ENCODE measurements at regions not wholly inside any gene's neighbourhood (a gene's known extent, or its start where the extent isn't known, plus 50 kb on each side); places are given as distances from the start of the nearest gene placed in this dataset.

GRCh38 chr12:126036348-126036747 is 971.1 kb downstream of the AACS start:
- Histone ChIP-seq H2AFZ (ENCODE audit: low read depth, low read length) (no peak overlapping the region), H3K27me3 (ENCODE audit: control insufficient read depth in 2 of 2, insufficient read depth in 2 of 2, low read length in 2 of 2) (no peaks in the 10 kb centered on the region), H3K9ac (replicated peaks; ENCODE audit: extremely low read depth, insufficient read depth, low read length) (no peak overlapping the region), H3K36me3 (ENCODE audit: control insufficient read depth in 2 of 2, extremely low read depth in 1 of 2, insufficient read depth in 2 of 2, low read length in 2 of 2) (no peaks in the 10 kb centered on the region), H3K79me2 (ENCODE audit: control insufficient read depth, insufficient read depth, low read length) (no peaks in the 10 kb centered on the region), H3K9me3 (replicated peaks; ENCODE audit: control insufficient read depth, insufficient read depth, low read length) (peaks cover 5% of the 10 kb centered on the region), H3K4me3 (replicated peaks in 1 of 3; ENCODE audit: insufficient read depth in 1 of 3, low read depth in 1 of 3, low read length in 3 of 3) (no peak overlapping the region), H3K27ac (ENCODE audit: insufficient read depth, low read depth, low read length) (no peak overlapping the region), H3K4me1 (ENCODE audit: control insufficient read depth, extremely low read depth, insufficient read depth, low read length) (no peaks in the 10 kb centered on the region), H3K4me2 (ENCODE audit: insufficient read depth, low read length) (no peak overlapping the region), H3K9me1 (replicated peaks; ENCODE audit: control insufficient read depth, extremely low read depth, insufficient read depth, low read length) (no peaks in the 10 kb centered on the region), H4K20me1 (replicated peaks; ENCODE audit: control insufficient read depth, extremely low read depth, insufficient read depth, low read length) (no peaks in the 10 kb centered on the region)
- ChIA-PET CTCF (no interaction called here), POLR2A (no interaction called here)
- intact Hi-C loops (cut with micrococcal nuclease), result no loop called here
- dilution Hi-C loops (cut with MboI; ENCODE audit: extremely low pct_ligation_motif_present, low sequenced_read_pairs), result no loop called here
- no peak for FAIRE-seq
- no peak for TF ChIP-seq GATA2 (IDR thresholded peaks at IDR 0.05; ENCODE audit: insufficient read depth, insufficient read length, low read depth, low read length)
- no peak for TF ChIP-seq MAX (IDR thresholded peaks at IDR 0.05; ENCODE audit: insufficient read depth, insufficient read length)
- TF ChIP-seq POLR2AphosphoS5 (IDR thresholded peaks at IDR 0.05; ENCODE audit: insufficient read depth, low read depth, low read length), result no peak
- TF ChIP-seq MYC (IDR thresholded peaks at IDR 0.05; ENCODE audit: low read depth, low read length), result no peak
- no peak for TF ChIP-seq CTCF (IDR thresholded peaks at IDR 0.05; ENCODE audit: extremely low read depth in 1 of 2, insufficient read depth in 1 of 2, low read depth in 1 of 2, low read length in 2 of 2)
- TF ChIP-seq FOS (IDR thresholded peaks at IDR 0.05; ENCODE audit: borderline replicate concordance, insufficient read depth, low read length), result no peak
- no peak for TF ChIP-seq POLR2A (IDR thresholded peaks at IDR 0.05; ENCODE audit: low read depth, low read length)
- no peak for TF ChIP-seq JUN (IDR thresholded peaks at IDR 0.05; ENCODE audit: borderline replicate concordance, insufficient read depth, insufficient read length, low read depth)
- no peak for TF ChIP-seq EZH2 (IDR thresholded peaks at IDR 0.05; ENCODE audit: borderline replicate concordance, low read depth, low read length, severe bottlenecking)
- BruUV-seq (replicated peaks), result no TSS peak
- no peak for DNase-seq (ENCODE audit: low read depth, low spot score)

All from endothelial cell of umbilical vein (primary cell).